Panc1 (cell line): ENCODE measurements at regions not wholly inside any gene's neighbourhood (a gene's known extent, or its start where the extent isn't known, plus 50 kb on each side); places are given as distances from the start of the nearest gene placed in this dataset.

Experiments used
- ATAC-seq: fragments of 200-7000 bp; cut with Tn5 transposase; 2 replicates; pipeline ENCODE4 v1.9.1; 2020; ENCODE audit warnings: mild to moderate bottlenecking, moderate library complexity
- BruUV-seq: library from RNA; stranded (reverse); fragments of 400-500 nt; replicated peaks from 2 replicates; lab custom pipeline; 2021; lab: Mats Ljungman, UMichigan
- CTCF ChIA-PET: fragments of 300-600 bp; sonication (Branson Sonifier 250); formaldehyde crosslinking; loops from one replicate; lab custom pipeline; 2022; ENCODE audit warnings: antibody characterized with exemption; lab: Charles Lee
- POLR2A ChIA-PET: fragments of 300-600 bp; sonication (Branson Sonifier 250); formaldehyde crosslinking; loops from one replicate; lab custom pipeline; 2022; ENCODE audit warnings: antibody characterized with exemption; lab: Charles Lee
- DNase-seq: peaks from one replicate; pipeline ENCODE4 v3.0.0-alpha.2; 2010; ENCODE audit warnings: low read depth, low spot score
- H3K27ac ChIP-seq: 2 replicates; pipeline ENCODE4 v1.5.1; 2011; ENCODE audit warnings: mild to moderate bottlenecking, low read length, inconsistent platforms
- H3K27me3 ChIP-seq: fragments of 200-500 bp; sonication (Bioruptor generic); 2 replicates; pipeline ENCODE4 v1.6.0; 2014; ENCODE audit warnings: low read length, inconsistent platforms; ENCODE audit not compliant: control insufficient read depth, insufficient read depth
- H3K36me3 ChIP-seq: fragments of 200-500 bp; sonication (Bioruptor generic); 2 replicates; pipeline ENCODE4 v1.5.1; 2014; ENCODE audit warnings: inconsistent platforms, mild to moderate bottlenecking, low read length, moderate library complexity; ENCODE audit not compliant: control insufficient read depth, insufficient read depth
- H3K4me1 ChIP-seq: 2 replicates; pipeline ENCODE4 v1.5.1; 2011; ENCODE audit warnings: inconsistent platforms, mild to moderate bottlenecking, low read length, moderate library complexity; ENCODE audit not compliant: control insufficient read depth, insufficient read depth
- H3K4me3 ChIP-seq, 2 experiments: 2 replicates each; pipeline ENCODE4 v1.5.1; 2011 to 2012; ENCODE audit warnings: low read depth in 2 of 2, low read length in 2 of 2, mild to moderate bottlenecking in 2 of 2, inconsistent platforms in 1 of 2, moderate library complexity in 1 of 2
- H3K9me3 ChIP-seq: fragments of 200-500 bp; sonication (Bioruptor generic); 2 replicates; pipeline ENCODE4 v1.5.1; 2014; ENCODE audit warnings: low read depth, mild to moderate bottlenecking, inconsistent platforms, low read length, moderate library complexity; ENCODE audit not compliant: control insufficient read depth, insufficient read depth
- CTCF ChIP-seq: fragments of 450-650 bp; IDR thresholded peaks from 2 replicates; pipeline ENCODE4 v1.5.1; 2017; ENCODE audit warnings: mild to moderate bottlenecking
- POLR2AphosphoS5 ChIP-seq: IDR thresholded peaks from 2 replicates; pipeline ENCODE4 v1.6.1; 2012; ENCODE audit warnings: mild to moderate bottlenecking, low read depth, low read length, moderate library complexity
- SIN3A ChIP-seq: IDR thresholded peaks from 2 replicates; pipeline ENCODE4 v1.6.1; 2012; ENCODE audit warnings: low read depth, mild to moderate bottlenecking, low read length, moderate library complexity, borderline replicate concordance; ENCODE audit not compliant: insufficient read depth
- TCF7L2 ChIP-seq: IDR thresholded peaks from 2 replicates; pipeline ENCODE4 v1.6.1; 2011; ENCODE audit warnings: mild to moderate bottlenecking, low read depth, low read length, inconsistent platforms
- in situ Hi-C: cut with HindIII; loops from 2 replicates; pipeline ENCODE4 v1.10.0; 2016; ENCODE audit warnings: low sequenced_read_pairs, low pct_unique_long_range_greater_than_20kb
- intact Hi-C: fragments of 100-400 bp; cut with micrococcal nuclease; formaldehyde crosslinking; loops from one replicate; pipeline ENCODE4 v1.10.0; 2022; ENCODE audit not compliant: unreplicated experiment
- TF ChIP-seq, protein P1 (sequence below), 2 experiments: IDR thresholded peaks; 2 replicates each; pipeline ENCODE4 v1.6.1; 2011 to 2012; ENCODE audit warnings: low read depth in 2 of 2, control low read depth in 1 of 2, low read length in 1 of 2, mild to moderate bottlenecking in 1 of 2, moderate library complexity in 1 of 2; ENCODE audit not compliant: insufficient read depth in 1 of 2

GRCh38 chr4:127214931-127215330, 417.8 kb upstream of the INTU start:
- Histone ChIP-seq H3K36me3 (no peaks in the 10 kb centered on the region), H3K4me1 (no peaks in the 10 kb centered on the region), H3K27ac (no peak overlapping the region), H3K27me3 (no peaks in the 10 kb centered on the region), H3K9me3 (no peaks in the 10 kb centered on the region), H3K4me3 (no peak overlapping the region)
- no TSS peak for BruUV-seq
- ATAC-seq (no peak), DNase-seq (no peak)
- POLR2A ChIA-PET, result no interaction called here
- CTCF ChIA-PET, result no interaction called here
- in situ Hi-C loops (no loop called here), intact Hi-C loops (no loop called here)
- TF ChIP-seq, protein P1, sequence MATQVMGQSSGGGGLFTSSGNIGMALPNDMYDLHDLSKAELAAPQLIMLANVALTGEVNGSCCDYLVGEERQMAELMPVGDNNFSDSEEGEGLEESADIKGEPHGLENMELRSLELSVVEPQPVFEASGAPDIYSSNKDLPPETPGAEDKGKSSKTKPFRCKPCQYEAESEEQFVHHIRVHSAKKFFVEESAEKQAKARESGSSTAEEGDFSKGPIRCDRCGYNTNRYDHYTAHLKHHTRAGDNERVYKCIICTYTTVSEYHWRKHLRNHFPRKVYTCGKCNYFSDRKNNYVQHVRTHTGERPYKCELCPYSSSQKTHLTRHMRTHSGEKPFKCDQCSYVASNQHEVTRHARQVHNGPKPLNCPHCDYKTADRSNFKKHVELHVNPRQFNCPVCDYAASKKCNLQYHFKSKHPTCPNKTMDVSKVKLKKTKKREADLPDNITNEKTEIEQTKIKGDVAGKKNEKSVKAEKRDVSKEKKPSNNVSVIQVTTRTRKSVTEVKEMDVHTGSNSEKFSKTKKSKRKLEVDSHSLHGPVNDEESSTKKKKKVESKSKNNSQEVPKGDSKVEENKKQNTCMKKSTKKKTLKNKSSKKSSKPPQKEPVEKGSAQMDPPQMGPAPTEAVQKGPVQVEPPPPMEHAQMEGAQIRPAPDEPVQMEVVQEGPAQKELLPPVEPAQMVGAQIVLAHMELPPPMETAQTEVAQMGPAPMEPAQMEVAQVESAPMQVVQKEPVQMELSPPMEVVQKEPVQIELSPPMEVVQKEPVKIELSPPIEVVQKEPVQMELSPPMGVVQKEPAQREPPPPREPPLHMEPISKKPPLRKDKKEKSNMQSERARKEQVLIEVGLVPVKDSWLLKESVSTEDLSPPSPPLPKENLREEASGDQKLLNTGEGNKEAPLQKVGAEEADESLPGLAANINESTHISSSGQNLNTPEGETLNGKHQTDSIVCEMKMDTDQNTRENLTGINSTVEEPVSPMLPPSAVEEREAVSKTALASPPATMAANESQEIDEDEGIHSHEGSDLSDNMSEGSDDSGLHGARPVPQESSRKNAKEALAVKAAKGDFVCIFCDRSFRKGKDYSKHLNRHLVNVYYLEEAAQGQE (IDR thresholded peaks at IDR 0.05; ENCODE audit: insufficient read depth in 1 of 2, low read depth in 2 of 2, low read length in 1 of 2), result no peak
- no peak for TF ChIP-seq SIN3A
- TF ChIP-seq TCF7L2, result no peak
- TF ChIP-seq POLR2AphosphoS5, result no peak
- TF ChIP-seq CTCF, result no peak

DNA sequence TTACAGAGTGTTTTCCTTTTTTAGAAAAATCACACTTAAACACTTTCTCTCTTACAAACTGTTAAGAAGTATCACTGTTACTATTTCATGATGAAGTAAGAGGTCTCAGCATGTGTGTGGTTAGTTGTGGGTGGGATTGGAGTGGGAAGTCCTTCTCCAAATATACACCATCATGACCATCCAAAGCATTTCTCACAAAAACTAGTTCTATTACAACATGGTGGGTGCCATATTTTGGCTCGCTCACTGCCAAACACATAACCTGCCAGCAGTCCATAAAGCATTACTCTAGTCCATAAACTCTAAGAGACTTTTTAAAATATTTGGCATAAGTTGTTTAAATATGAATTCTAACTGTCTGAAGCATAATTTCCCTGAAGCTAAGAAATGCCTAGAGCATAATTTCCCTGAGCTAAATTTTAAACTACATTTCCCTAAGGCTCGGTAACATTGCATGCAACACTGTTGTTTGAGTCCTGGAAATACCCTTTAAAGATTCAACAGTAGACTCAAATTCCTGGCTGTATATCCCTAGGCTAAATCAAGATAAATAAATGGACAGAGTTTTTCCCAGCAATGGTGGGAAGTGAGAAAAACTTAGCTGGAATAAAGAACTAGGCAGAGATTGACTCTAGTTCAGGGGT, 415.0 kb upstream of the INTU start:
- POLR2A ChIA-PET, result no interaction called here
- no TSS peak for BruUV-seq
- no peak overlapping the region for H3K4me3 ChIP-seq
- H3K27ac ChIP-seq, result no peak overlapping the region
- in situ Hi-C loops, result no loop called here
- intact Hi-C loops, result no loop called here
- TF ChIP-seq POLR2AphosphoS5 (no peak), SIN3A (no peak), TCF7L2 (no peak), CTCF (no peak)
- TF ChIP-seq, protein P1 (IDR thresholded peaks at IDR 0.05; ENCODE audit: insufficient read depth in 1 of 2, low read depth in 2 of 2, low read length in 1 of 2), result no peak
- ATAC-seq (no peak), DNase-seq (no peak)
- H3K36me3 ChIP-seq, result no peaks in the 10 kb centered on the region
- H3K9me3 ChIP-seq, result no peaks in the 10 kb centered on the region
- CTCF ChIA-PET, result no interaction called here
- no peaks in the 10 kb centered on the region for H3K4me1 ChIP-seq
- H3K27me3 ChIP-seq, result no peaks in the 10 kb centered on the region
